HEK293 (cell line): ENCODE measurements at regions not wholly inside any gene's neighbourhood (a gene's known extent, or its start where the extent isn't known, plus 50 kb on each side); places are given as distances from the start of the nearest gene placed in this dataset.

Experiments
- CTCF ChIA-PET: fragments of 350-600 bp; formaldehyde crosslinking; extraction: SDS; loops from one replicate; lab custom pipeline; 2021; ENCODE audit warnings: antibody characterized with exemption; lab: Yijun Ruan, JAX
- POLR2A ChIA-PET: fragments of 300-600 bp; formaldehyde crosslinking; extraction: SDS; loops from one replicate; lab custom pipeline; 2020; ENCODE audit warnings: antibody characterized with exemption, inconsistent platforms; lab: Yijun Ruan, JAX
- H3K27ac ChIP-seq: fragments of 200-500 bp; sonication (Bioruptor generic); 2 replicates; pipeline ENCODE4 v1.5.1; 2014; ENCODE audit warnings: low read depth, low read length, control low read depth, inconsistent platforms; ENCODE audit errors: extremely low read depth
- H3K36me3 ChIP-seq, 2 experiments: fragments of 200-500 bp in 1 of 2; sonication (Bioruptor generic) in 1 of 2; 1 replicate in 1 of 2; 2 replicates in 1 of 2; pipeline ENCODE4 v1.5.1; 2014 to 2017; ENCODE audit warnings: inconsistent platforms in 2 of 2, low read length in 2 of 2; ENCODE audit not compliant: control insufficient read depth in 2 of 2, insufficient read depth in 1 of 2
- H3K4me1 ChIP-seq: fragments of 200-500 bp; sonication (Bioruptor generic); 2 replicates; pipeline ENCODE4 v1.5.1; 2014; ENCODE audit warnings: mild to moderate bottlenecking, low read length, inconsistent platforms; ENCODE audit not compliant: control insufficient read depth, insufficient read depth
- H3K4me3 ChIP-seq: 2 replicates; pipeline ENCODE4 v1.5.1; 2011; ENCODE audit warnings: low read depth, mild to moderate bottlenecking, control low read depth, low read length, moderate library complexity
- H3K9me3 ChIP-seq: fragments of 200-500 bp; sonication (Bioruptor generic); 2 replicates; pipeline ENCODE4 v1.5.1; 2014; ENCODE audit warnings: low read depth, low read length, inconsistent platforms; ENCODE audit not compliant: control insufficient read depth, insufficient read depth
- BCL11A ChIP-seq: fragments of 450-650 bp; formaldehyde crosslinking; IDR thresholded peaks from 2 replicates; pipeline ENCODE4 v1.5.1; 2016; ENCODE audit warnings: low read depth, missing biosample characterization, missing genetic modification characterization
- EGR2 ChIP-seq: fragments of 450-650 bp; formaldehyde crosslinking; IDR thresholded peaks from 2 replicates; pipeline ENCODE4 v1.5.1; 2016; ENCODE audit warnings: low read depth, missing biosample characterization, missing genetic modification characterization
- SCRT1 ChIP-seq: fragments of 450-650 bp; formaldehyde crosslinking; IDR thresholded peaks from 2 replicates; pipeline ENCODE4 v1.5.1; 2016; ENCODE audit warnings: missing biosample characterization, missing genetic modification characterization, borderline replicate concordance
- ZFP37 ChIP-seq: fragments of 450-650 bp; formaldehyde crosslinking; IDR thresholded peaks from 2 replicates; pipeline ENCODE4 v1.5.1; 2016; ENCODE audit warnings: missing biosample characterization, missing genetic modification characterization
- ZNF121 ChIP-seq: fragments of 450-650 bp; formaldehyde crosslinking; IDR thresholded peaks from 2 replicates; pipeline ENCODE4 v1.5.1; 2016; ENCODE audit warnings: missing biosample characterization, missing genetic modification characterization
- ZNF155 ChIP-seq: fragments of 450-650 bp; formaldehyde crosslinking; IDR thresholded peaks from 2 replicates; pipeline ENCODE4 v1.5.1; 2016; ENCODE audit warnings: missing biosample characterization, missing genetic modification characterization
- ZNF184 ChIP-seq: fragments of 450-650 bp; IDR thresholded peaks from 2 replicates; pipeline ENCODE4 v1.5.1; 2018; ENCODE audit warnings: missing biosample characterization, mild to moderate bottlenecking, missing genetic modification characterization
- ZNF433 ChIP-seq: fragments of 450-650 bp; formaldehyde crosslinking; IDR thresholded peaks from 2 replicates; pipeline ENCODE4 v1.5.1; 2016; ENCODE audit warnings: missing biosample characterization, missing genetic modification characterization, low read depth
- ZNF501 ChIP-seq: fragments of 450-650 bp; formaldehyde crosslinking; IDR thresholded peaks from 2 replicates; pipeline ENCODE4 v1.5.1; 2016; ENCODE audit warnings: missing biosample characterization, missing genetic modification characterization
- ZNF596 ChIP-seq: fragments of 450-650 bp; IDR thresholded peaks from 2 replicates; pipeline ENCODE4 v1.5.0; 2018; ENCODE audit warnings: missing biosample characterization, mild to moderate bottlenecking, missing genetic modification characterization, moderate library complexity
- ZNF701 ChIP-seq: fragments of 450-650 bp; formaldehyde crosslinking; IDR thresholded peaks from 2 replicates; pipeline ENCODE4 v1.5.1; 2016; ENCODE audit warnings: missing biosample characterization, missing genetic modification characterization
- ZNF768 ChIP-seq: fragments of 450-650 bp; formaldehyde crosslinking; IDR thresholded peaks from 2 replicates; pipeline ENCODE4 v1.5.1; 2018; ENCODE audit warnings: missing biosample characterization, mild to moderate bottlenecking, missing genetic modification characterization
- ZNF776 ChIP-seq: fragments of 450-650 bp; formaldehyde crosslinking; IDR thresholded peaks from 2 replicates; pipeline ENCODE4 v1.5.0; 2017; ENCODE audit warnings: missing biosample characterization, missing genetic modification characterization, borderline replicate concordance
- ZNF792 ChIP-seq: fragments of 450-650 bp; formaldehyde crosslinking; IDR thresholded peaks from 2 replicates; pipeline ENCODE4 v1.5.1; 2016; ENCODE audit warnings: missing biosample characterization, missing genetic modification characterization
- ZNF843 ChIP-seq: fragments of 450-650 bp; formaldehyde crosslinking; IDR thresholded peaks from 2 replicates; pipeline ENCODE4 v1.5.1; 2016; ENCODE audit warnings: missing biosample characterization, missing genetic modification characterization
- TF ChIP-seq, protein P1 (sequence below): fragments of 450-650 bp; formaldehyde crosslinking; IDR thresholded peaks from 2 replicates; pipeline ENCODE4; 2016; ENCODE audit warnings: missing biosample characterization, missing genetic modification characterization
- TF ChIP-seq, protein P2 (sequence below): fragments of 450-650 bp; formaldehyde crosslinking; IDR thresholded peaks from 2 replicates; pipeline ENCODE4 v1.5.1; 2017; ENCODE audit warnings: missing biosample characterization, missing genetic modification characterization
- TF ChIP-seq, protein P3 (sequence below): fragments of 450-650 bp; formaldehyde crosslinking; IDR thresholded peaks from 2 replicates; pipeline ENCODE4 v1.5.1; 2017; ENCODE audit warnings: missing biosample characterization, missing genetic modification characterization
- TF ChIP-seq, protein P4 (sequence below): fragments of 450-650 bp; formaldehyde crosslinking; IDR thresholded peaks from 2 replicates; pipeline ENCODE4 v1.5.1; 2017; ENCODE audit warnings: missing biosample characterization, missing genetic modification characterization
- TF ChIP-seq, protein P5 (sequence below): fragments of 450-650 bp; formaldehyde crosslinking; IDR thresholded peaks from 2 replicates; pipeline ENCODE4 v1.5.1; 2016; ENCODE audit warnings: missing biosample characterization, missing genetic modification characterization, low read depth

DNA sequence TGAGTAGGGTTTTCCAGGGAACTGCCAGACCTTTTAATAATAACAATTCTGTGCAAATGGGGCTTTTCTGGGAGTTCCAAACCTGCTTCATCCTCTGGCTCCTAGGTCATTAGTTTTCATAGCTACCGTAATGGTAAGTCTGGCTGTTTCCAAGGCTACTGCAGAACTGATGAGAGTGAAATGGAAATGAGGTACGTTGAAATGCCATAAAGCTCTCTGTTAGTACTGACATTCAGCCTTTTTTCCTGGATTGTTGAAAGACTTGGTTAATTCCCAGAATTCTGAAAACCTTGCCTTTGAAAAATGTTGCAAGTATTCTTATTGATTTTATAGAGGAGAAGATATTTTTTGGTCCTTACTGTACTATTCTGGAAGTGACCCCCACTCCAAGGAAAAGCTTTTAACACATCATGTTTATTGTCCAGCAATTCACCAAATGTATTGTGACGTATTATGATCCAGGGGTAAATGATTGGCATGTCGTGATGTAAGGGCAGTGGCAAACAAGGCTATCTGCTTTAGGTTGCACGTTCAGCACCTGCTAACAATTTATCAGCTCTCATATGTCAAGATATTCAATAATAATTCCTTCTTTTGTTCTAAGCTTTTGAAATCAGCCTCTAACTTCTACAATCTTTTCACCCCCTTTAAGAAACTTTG lies 767.0 kb upstream of the RAB6C start:
- Histone ChIP-seq H3K27ac (no peak overlapping the region), H3K4me1 (no peaks in the 10 kb centered on the region), H3K36me3 (no peaks in the 10 kb centered on the region)
- TF ChIP-seq, protein P1, sequence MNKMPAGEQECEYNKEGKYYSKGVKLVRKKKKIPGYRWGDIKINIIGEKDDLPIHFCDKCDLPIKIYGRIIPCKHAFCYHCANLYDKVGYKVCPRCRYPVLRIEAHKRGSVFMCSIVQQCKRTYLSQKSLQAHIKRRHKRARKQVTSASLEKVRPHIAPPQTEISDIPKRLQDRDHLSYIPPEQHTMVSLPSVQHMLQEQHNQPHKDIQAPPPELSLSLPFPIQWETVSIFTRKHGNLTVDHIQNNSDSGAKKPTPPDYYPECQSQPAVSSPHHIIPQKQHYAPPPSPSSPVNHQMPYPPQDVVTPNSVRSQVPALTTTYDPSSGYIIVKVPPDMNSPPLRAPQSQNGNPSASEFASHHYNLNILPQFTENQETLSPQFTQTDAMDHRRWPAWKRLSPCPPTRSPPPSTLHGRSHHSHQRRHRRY (tag by site-specific recombination), result no peak
- TF ChIP-seq, protein P2, sequence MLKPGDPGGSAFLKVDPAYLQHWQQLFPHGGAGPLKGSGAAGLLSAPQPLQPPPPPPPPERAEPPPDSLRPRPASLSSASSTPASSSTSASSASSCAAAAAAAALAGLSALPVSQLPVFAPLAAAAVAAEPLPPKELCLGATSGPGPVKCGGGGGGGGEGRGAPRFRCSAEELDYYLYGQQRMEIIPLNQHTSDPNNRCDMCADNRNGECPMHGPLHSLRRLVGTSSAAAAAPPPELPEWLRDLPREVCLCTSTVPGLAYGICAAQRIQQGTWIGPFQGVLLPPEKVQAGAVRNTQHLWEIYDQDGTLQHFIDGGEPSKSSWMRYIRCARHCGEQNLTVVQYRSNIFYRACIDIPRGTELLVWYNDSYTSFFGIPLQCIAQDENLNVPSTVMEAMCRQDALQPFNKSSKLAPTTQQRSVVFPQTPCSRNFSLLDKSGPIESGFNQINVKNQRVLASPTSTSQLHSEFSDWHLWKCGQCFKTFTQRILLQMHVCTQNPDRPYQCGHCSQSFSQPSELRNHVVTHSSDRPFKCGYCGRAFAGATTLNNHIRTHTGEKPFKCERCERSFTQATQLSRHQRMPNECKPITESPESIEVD (tag by site-specific recombination), result no peak
- TF ChIP-seq, protein P3, sequence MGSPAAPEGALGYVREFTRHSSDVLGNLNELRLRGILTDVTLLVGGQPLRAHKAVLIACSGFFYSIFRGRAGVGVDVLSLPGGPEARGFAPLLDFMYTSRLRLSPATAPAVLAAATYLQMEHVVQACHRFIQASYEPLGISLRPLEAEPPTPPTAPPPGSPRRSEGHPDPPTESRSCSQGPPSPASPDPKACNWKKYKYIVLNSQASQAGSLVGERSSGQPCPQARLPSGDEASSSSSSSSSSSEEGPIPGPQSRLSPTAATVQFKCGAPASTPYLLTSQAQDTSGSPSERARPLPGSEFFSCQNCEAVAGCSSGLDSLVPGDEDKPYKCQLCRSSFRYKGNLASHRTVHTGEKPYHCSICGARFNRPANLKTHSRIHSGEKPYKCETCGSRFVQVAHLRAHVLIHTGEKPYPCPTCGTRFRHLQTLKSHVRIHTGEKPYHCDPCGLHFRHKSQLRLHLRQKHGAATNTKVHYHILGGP (tag by site-specific recombination), result no peak
- TF ChIP-seq ZNF768 (tag by site-specific recombination), result no peak
- no peak for TF ChIP-seq ZNF155 (tag by site-specific recombination)
- TF ChIP-seq, protein P4, sequence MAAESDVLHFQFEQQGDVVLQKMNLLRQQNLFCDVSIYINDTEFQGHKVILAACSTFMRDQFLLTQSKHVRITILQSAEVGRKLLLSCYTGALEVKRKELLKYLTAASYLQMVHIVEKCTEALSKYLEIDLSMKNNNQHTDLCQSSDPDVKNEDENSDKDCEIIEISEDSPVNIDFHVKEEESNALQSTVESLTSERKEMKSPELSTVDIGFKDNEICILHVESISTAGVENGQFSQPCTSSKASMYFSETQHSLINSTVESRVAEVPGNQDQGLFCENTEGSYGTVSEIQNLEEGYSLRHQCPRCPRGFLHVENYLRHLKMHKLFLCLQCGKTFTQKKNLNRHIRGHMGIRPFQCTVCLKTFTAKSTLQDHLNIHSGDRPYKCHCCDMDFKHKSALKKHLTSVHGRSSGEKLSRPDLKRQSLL (tag by site-specific recombination), result no peak
- no peak for TF ChIP-seq BCL11A (tag by site-specific recombination)
- no peak for TF ChIP-seq EGR2 (tag by site-specific recombination)
- TF ChIP-seq ZNF184 (tag by site-specific recombination), result no peak
- no peak for TF ChIP-seq ZNF776 (tag by site-specific recombination)
- TF ChIP-seq ZFP37 (tag by site-specific recombination), result no peak
- TF ChIP-seq ZNF501 (tag by site-specific recombination), result no peak
- no peak for TF ChIP-seq ZNF433 (tag by site-specific recombination)
- no peak for TF ChIP-seq ZNF843
- TF ChIP-seq ZNF701 (tag by site-specific recombination), result no peak
- TF ChIP-seq ZNF596 (tag by site-specific recombination), result no peak
- TF ChIP-seq ZNF121 (tag by site-specific recombination), result no peak
- no peak for TF ChIP-seq SCRT1
- TF ChIP-seq, protein P5, sequence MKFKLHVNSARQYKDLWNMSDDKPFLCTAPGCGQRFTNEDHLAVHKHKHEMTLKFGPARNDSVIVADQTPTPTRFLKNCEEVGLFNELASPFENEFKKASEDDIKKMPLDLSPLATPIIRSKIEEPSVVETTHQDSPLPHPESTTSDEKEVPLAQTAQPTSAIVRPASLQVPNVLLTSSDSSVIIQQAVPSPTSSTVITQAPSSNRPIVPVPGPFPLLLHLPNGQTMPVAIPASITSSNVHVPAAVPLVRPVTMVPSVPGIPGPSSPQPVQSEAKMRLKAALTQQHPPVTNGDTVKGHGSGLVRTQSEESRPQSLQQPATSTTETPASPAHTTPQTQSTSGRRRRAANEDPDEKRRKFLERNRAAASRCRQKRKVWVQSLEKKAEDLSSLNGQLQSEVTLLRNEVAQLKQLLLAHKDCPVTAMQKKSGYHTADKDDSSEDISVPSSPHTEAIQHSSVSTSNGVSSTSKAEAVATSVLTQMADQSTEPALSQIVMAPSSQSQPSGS, result no peak
- TF ChIP-seq ZNF792 (tag by site-specific recombination), result no peak
- TF ChIP-seq, all 188 proteins: peak for 0
- POLR2A ChIA-PET, result no interaction called here
- H3K9me3 ChIP-seq, result no peaks in the 10 kb centered on the region
- CTCF ChIA-PET, result no interaction called here
- H3K4me3 ChIP-seq, result no peak overlapping the region
